ENCODE measurements at regions not wholly inside any gene's neighbourhood (a gene's known extent, or its start where the extent isn't known, plus 50 kb on each side); places are given as distances from the start of the nearest gene placed in this dataset.

DNA sequence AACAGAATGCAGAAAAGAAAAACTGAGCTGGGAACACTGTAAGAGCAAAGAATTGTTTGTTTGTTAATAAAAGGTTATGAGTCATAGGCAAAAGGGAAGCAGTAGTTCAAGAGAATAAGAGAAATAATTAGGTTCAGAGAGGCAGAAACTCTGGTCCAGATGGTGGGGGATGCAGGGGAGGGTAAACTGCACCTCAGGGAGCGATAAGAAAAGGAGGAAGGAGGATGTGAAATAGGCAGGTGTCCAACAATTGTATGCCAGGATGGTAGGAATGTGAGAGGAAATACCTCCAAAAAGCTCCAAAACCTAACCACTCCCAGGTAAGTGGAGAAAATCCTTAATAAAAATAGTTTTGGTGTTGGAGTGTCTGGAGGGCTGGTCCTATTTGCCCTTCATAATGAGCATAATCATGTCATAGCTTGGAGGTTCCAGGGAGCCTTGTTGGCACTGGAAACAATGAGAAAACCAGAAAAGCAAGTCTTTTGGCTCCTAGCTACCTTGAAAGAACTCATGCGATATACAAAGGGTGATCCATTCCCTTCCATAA, 405.4 kb upstream of the TBL1XR1 start:
- H3K4me3 ChIP-seq (ENCODE audit: control insufficient read depth, low read depth, low read length): no peak overlapping the region
- no peak for DNase-seq (ENCODE audit: low read depth)
- TF ChIP-seq, protein P1, sequence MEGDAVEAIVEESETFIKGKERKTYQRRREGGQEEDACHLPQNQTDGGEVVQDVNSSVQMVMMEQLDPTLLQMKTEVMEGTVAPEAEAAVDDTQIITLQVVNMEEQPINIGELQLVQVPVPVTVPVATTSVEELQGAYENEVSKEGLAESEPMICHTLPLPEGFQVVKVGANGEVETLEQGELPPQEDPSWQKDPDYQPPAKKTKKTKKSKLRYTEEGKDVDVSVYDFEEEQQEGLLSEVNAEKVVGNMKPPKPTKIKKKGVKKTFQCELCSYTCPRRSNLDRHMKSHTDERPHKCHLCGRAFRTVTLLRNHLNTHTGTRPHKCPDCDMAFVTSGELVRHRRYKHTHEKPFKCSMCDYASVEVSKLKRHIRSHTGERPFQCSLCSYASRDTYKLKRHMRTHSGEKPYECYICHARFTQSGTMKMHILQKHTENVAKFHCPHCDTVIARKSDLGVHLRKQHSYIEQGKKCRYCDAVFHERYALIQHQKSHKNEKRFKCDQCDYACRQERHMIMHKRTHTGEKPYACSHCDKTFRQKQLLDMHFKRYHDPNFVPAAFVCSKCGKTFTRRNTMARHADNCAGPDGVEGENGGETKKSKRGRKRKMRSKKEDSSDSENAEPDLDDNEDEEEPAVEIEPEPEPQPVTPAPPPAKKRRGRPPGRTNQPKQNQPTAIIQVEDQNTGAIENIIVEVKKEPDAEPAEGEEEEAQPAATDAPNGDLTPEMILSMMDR (IDR thresholded peaks at IDR 0.05; ENCODE audit: control insufficient read depth, insufficient read depth, low read depth, low read length, missing control alignments): no peak

DNA sequence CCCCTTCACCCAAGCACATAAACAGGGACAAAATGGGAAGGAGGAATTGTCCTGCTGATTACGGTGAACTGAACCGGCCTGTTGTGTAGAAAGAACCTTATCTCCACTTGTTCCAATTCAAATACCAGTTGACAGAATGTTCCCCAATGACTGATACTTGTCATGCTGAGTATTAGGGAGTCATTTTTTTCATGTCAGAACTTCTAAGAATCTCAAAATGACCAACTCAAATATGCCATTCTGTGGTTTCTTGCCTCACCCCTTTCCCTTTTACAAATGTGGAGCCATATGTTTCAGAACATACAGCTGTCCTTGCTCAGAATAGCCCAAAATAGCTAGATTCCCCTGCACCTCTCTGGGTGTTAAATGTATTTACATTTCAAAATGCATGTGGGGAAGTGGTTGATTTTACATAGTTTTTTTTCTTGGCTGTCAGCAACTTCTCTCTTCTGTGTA, 405.9 kb upstream of the TBL1XR1 start:
- DNase-seq (ENCODE audit: low read depth): no peak
- TF ChIP-seq, protein P1 (IDR thresholded peaks at IDR 0.05; ENCODE audit: control insufficient read depth, insufficient read depth, low read depth, low read length, missing control alignments): no peak
- no peak overlapping the region for H3K4me3 ChIP-seq (ENCODE audit: control insufficient read depth, low read depth, low read length)

DNA sequence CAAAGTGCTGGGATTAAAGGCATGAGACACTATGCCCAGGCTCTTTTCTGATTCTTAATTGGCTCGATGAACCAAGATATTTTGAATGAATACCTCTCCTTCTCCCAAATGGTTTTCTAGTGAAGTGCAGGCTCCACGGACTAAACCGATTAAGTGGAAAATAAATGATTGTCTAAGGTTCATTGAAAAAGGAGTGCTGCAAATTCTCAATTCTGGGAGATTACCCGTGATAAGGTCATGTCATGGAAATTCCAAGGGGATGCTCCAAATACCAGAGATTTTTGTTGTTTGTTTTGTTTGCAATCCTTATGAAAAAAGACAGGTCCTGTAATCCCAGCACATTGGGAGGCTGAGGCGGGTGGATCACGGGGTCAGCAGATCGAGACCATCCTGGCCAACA, 406.9 kb upstream of the TBL1XR1 start:
- no peak for DNase-seq (ENCODE audit: low read depth)
- TF ChIP-seq, protein P1 (IDR thresholded peaks at IDR 0.05; ENCODE audit: control insufficient read depth, insufficient read depth, low read depth, low read length, missing control alignments): no peak
- H3K4me3 ChIP-seq (ENCODE audit: control insufficient read depth, low read depth, low read length): no peak overlapping the region

DNA sequence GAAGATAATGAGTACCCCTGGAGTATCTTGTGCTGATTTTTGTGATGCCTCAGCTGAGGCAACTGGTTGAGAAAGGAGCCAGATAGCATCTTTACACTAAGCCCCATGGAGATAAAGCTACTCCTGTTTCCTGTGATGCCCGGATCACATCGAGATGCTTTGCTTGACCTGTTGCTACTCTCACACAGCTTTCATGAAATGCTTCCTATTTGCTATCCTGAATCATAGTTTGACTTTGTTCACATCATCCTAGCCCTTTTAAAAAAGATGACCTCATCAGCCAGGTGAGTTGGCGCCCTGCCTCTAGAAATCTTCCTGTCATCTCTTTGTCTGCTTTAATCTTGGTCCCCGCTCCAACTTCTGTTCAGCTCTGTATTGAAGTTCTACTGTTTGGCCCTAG, 409.6 kb upstream of the TBL1XR1 start:
- TF ChIP-seq, protein P1 (IDR thresholded peaks at IDR 0.05; ENCODE audit: control insufficient read depth, insufficient read depth, low read depth, low read length, missing control alignments): no peak
- no peak for DNase-seq (ENCODE audit: low read depth)
- H3K4me3 ChIP-seq (ENCODE audit: control insufficient read depth, low read depth, low read length): no peak overlapping the region

DNA sequence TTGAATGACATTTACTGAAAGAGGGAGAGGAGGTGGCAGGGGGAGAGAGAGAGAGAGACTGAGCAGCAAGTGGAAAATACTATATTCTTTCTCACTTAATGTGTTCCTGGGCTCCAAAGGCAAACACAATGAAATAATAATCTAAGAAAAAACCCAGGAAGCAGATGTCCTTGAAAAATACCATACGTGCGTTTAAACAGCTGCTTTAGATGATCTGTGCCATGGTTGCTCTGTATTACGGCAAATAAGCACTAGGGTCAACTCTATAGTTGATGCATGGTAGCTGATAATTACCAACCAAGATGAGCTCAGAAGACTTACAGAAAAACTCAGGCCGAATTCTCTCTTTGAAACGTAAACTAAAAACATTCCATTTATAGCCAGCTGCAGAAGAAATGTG, 410.3 kb upstream of the TBL1XR1 start:
- TF ChIP-seq, protein P1 (IDR thresholded peaks at IDR 0.05; ENCODE audit: control insufficient read depth, insufficient read depth, low read depth, low read length, missing control alignments): no peak
- no peak overlapping the region for H3K4me3 ChIP-seq (ENCODE audit: control insufficient read depth, low read depth, low read length)
- no peak for DNase-seq (ENCODE audit: low read depth)

DNA sequence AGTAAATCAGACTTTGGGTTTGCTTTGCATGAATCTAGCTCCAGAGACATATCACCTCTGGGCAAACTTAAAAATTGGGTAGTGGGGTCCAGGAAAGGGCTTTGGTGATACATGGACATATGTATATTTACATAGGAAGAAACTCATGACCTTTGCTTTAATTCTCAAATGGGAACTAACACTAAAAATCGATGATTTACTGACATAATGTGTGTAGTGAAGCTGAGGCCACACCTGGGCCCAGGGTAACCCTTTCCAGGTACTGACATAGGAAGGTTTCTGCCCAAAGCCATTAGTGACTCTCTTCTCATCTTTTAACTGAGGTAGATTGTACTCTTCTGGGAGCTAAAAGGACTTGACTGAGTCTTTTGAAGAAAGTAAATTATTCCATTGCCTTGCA, 411.2 kb upstream of the TBL1XR1 start:
- TF ChIP-seq, protein P1 (IDR thresholded peaks at IDR 0.05; ENCODE audit: control insufficient read depth, insufficient read depth, low read depth, low read length, missing control alignments): no peak
- no peak for DNase-seq (ENCODE audit: low read depth)
- H3K4me3 ChIP-seq (ENCODE audit: control insufficient read depth, low read depth, low read length): no peak overlapping the region

DNA sequence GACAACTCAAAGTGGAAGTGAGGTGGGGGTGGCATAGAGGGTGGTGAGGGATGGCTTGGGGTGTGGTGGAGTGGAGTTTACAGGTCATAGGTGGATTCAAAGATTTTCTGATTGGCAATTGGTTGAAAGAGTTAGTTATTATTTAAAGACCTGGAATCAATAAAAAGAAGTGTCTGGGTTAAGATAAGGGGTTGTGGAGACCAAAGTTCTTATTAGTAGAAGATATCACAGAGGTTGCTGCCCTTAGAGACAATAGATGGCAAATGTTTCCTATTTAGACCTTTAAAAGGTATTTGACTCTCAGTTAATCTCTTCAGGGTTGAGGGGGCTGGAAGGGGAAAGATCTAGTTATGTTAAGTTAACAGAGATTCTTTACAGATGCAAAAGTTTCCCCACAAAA, 412.3 kb upstream of the TBL1XR1 start:
- no peak for DNase-seq (ENCODE audit: low read depth)
- H3K4me3 ChIP-seq (ENCODE audit: control insufficient read depth, low read depth, low read length): no peak overlapping the region
- TF ChIP-seq, protein P1 (IDR thresholded peaks at IDR 0.05; ENCODE audit: control insufficient read depth, insufficient read depth, low read depth, low read length, missing control alignments): no peak
